ENCODE measurements at regions not wholly inside any gene's neighbourhood (a gene's known extent, or its start where the extent isn't known, plus 50 kb on each side); places are given as distances from the start of the nearest gene placed in this dataset.

DNA sequence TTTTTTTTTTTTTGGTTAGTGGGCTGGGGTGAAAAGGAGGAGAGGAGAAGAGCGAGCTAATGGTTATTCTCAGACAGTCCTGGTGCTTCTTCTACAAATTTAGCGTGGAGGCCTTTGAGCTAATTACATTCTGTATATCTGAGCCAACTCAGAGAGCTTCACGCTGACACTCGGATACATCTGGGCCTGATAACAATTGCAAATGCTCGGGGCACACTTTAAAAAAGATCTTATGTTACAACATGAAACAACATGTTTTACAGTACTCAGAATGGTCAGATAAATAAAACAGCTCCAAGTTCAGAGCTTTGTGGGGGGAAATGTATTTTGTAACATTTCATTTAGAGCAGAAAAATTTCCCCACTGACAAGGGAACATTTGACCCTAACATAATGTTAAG is 966.9 kb upstream of the NR2F2 start:
- TF ChIP-seq, protein P1, sequence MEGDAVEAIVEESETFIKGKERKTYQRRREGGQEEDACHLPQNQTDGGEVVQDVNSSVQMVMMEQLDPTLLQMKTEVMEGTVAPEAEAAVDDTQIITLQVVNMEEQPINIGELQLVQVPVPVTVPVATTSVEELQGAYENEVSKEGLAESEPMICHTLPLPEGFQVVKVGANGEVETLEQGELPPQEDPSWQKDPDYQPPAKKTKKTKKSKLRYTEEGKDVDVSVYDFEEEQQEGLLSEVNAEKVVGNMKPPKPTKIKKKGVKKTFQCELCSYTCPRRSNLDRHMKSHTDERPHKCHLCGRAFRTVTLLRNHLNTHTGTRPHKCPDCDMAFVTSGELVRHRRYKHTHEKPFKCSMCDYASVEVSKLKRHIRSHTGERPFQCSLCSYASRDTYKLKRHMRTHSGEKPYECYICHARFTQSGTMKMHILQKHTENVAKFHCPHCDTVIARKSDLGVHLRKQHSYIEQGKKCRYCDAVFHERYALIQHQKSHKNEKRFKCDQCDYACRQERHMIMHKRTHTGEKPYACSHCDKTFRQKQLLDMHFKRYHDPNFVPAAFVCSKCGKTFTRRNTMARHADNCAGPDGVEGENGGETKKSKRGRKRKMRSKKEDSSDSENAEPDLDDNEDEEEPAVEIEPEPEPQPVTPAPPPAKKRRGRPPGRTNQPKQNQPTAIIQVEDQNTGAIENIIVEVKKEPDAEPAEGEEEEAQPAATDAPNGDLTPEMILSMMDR (conservative IDR thresholded peaks at IDR 0.05; ENCODE audit: low read length) = no peak
- TF ChIP-seq EZH2phosphoT487 (IDR thresholded peaks at IDR 0.05; ENCODE audit: borderline replicate concordance) = no peak
